GM19463 (cell line): ENCODE measurements at regions not wholly inside any gene's neighbourhood (a gene's known extent, or its start where the extent isn't known, plus 50 kb on each side); places are given as distances from the start of the nearest gene placed in this dataset.
A peak's percentile ranks its signal among the peaks of the same experiment; 100 is the strongest.

Experiments
- ATAC-seq: cut with Tn5 transposase; IDR thresholded peaks from one replicate; pipeline ENCODE4 v1.9.1; 2021; ENCODE audit warnings: mild to moderate bottlenecking, moderate library complexity; ENCODE audit not compliant: unreplicated experiment

DNA sequence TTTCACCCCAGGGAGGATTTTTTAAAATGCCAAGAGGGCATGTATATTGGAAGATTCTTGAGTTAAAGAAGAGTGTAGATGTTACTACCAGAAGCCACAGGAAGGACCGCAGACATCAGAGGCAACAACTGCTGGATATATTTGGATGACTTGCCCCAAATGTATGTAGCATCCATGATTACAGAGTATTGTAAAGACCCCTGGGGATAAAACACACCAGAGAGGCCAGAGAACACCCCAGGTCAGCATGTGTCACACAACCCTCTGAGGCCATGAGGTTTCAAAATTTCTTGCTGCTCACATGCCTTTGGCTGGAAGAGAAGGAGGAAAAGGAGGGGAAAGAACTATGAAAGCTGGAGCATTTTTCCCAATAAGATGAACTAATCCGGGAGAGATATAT is 108.0 kb upstream of the LSM8 start:
- no peak for ATAC-seq

GRCh38 chr7:118076564-118076963 is 107.4 kb upstream of the LSM8 start:
- no peak for ATAC-seq

DNA sequence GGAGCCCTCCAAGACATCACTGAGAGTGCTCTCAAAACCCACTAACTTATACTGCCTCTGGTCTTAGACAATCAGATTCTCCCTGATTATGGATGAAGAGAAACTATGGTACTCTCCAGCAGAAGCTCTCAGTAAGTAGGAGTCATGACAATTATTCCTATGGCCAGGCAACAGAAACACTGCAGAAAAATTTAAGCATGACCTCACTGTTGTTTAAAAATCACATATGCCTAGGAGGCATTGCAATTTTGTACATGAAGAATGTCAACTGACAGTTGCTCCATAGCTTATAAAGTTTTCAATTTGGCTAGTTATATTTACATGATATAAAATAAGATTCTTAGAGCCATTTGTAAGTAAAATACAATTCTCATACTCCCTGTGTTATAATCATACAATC is 105.9 kb upstream of the LSM8 start:
- ATAC-seq, result no peak

DNA sequence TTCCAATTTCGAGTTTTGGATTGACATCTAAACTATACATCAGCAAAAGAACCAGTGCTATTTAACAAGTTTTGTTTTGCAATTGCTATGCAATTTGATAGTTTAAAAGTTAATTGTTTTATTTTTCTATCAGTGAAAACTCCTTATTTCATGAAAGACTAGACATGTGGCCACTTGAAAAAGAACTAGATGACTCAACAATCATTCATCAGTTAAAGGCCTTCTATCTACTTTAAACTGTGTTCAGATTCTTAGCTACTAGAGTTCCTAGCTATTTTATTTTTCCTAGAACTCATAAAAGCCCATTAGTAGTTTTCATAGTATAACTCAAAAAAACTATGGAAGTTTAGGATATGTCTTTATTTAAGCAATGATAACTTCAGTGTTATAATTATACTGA is 104.6 kb upstream of the LSM8 start:
- no peak for ATAC-seq

DNA sequence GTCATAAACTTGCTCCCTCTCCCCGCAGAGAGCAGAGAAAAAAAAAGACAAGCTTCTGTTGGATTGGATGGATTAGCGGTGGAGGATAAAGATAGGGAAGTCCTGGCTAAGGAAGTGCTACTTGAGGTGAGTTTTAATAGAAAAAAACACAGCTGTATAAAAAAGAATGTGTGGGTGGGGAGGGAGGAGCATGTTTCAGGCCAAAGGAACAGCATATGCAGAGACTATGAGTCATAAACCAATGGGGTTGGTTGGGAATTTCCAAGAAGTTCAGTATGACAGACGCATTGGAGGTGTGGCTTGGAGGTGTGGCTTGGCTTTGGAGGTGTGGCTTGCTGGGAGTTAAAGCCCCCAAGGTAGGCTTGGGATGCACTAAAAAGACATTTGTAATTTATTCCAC is 103.0 kb upstream of the LSM8 start:
- ATAC-seq, result peak; percentile 97

- no peak for ATAC-seq
Observed at GRCh38 chr7:118082506-118082905, 101.5 kb upstream of the LSM8 start.

- no peak for ATAC-seq
Observed at GRCh38 chr7:118085000-118085399, 99.0 kb upstream of the LSM8 start.

DNA sequence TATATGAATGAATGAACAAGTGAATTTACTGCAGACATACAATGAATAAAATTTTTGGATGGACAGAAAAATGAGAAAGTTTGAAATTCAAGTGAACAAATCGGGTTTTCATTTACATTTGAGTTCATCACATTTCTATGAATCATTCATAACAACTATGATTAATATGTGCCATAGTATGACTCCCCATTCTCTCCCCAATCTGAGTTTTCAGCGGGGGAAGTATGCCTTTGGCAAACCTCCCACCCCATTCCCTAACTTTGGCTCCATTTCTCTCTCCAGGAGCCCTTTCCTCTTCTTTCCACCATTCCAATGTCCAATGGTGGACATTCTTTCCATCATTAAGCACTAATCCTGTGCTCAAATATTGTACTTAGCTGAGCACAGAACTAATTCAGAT is 96.8 kb upstream of the LSM8 start:
- no peak for ATAC-seq

GRCh38 chr7:118094044-118094443 is 89.9 kb upstream of the LSM8 start:
- ATAC-seq, result no peak

DNA sequence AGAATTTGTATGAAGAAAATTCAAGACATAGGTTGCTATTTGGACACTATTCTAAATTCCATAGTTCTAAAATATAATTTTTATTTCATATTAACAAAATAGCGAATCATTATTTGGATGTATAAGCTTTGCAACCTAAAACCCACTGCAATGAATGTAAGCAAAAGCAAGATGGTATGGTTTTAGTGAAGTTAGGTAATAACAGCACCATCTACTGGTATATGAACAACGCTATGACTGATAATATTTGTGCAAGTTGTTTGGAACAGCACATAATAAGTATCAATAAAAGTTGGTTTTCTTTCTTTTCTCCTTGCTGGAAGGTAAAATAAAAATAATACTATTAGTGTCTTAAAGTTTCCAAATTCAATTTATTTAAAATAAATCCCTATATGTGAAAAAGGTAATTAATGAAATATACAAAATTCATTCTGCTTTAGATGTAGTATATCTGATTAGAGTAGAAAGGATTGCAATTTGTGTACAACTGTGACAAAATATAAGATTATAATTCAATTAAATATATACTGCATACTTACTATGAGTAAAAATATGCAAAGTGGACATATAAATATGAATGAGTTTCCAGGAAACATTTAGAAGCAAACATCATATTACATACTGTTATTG is 79.0 kb upstream of the LSM8 start:
- ATAC-seq, result no peak

- ATAC-seq, result no peak
Observed at GRCh38 chr7:118109607-118110006, 74.4 kb upstream of the LSM8 start.

GRCh38 chr7:118110178-118110925 is 73.6 kb upstream of the LSM8 start:
- no peak for ATAC-seq

- no peak for ATAC-seq
Observed at GRCh38 chr7:118111347-118111746, 72.6 kb upstream of the LSM8 start.

GRCh38 chr7:118114175-118114574 is 69.8 kb upstream of the LSM8 start:
- no peak for ATAC-seq

DNA sequence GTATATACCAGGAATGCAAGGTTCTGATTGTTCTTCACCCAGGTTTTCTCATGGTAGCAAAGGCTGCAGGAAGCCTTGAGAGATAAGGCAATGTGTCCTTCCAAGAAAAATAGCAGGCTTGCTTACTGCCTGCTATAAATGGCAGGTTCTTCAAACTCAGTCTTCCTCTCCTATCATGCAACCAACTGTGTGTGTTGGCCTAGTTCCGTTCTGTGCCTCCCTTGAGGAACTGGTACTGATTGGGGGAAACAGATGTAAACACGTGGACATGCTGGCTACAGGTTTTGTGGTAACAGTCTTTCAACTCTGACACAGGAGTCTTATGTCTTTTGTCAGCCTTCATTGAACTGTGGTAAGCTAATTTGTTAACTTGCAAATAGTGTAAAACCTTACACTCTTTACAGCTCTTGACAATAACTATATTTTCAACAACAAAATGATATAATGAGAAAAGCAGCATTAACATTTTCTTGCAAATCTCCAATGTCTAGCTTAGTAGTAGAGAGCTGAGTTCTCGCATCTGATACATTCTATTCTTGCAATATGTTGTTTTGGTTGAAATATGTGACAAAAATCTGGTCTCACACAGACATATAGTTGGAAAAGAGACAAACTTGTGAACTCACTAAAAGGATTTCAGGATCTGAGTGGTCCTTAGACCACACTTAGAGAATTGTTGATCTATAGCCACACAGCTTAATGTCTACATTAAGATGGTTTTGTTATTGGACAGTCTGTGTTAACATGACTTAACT is 54.7 kb upstream of the LSM8 start:
- peak; percentile 76 for ATAC-seq

GRCh38 chr7:118132764-118133163 is 51.2 kb upstream of the LSM8 start:
- ATAC-seq, result no peak
